IMR-90 (cell line): ENCODE measurements at regions not wholly inside any gene's neighbourhood (a gene's known extent, or its start where the extent isn't known, plus 50 kb on each side); places are given as distances from the start of the nearest gene placed in this dataset.

ENCODE experiments used
- ATAC-seq: fragments of 200-7000 bp; cut with Tn5 transposase; 2 replicates; pipeline ENCODE4 v1.9.1; 2020; ENCODE audit warnings: low read depth, mild to moderate bottlenecking, moderate library complexity
- BruUV-seq: library from RNA; stranded (reverse); fragments of 400-500 nt; replicated peaks from 2 replicates; lab custom pipeline; 2021; lab: Mats Ljungman, UMichigan
- CTCF ChIA-PET: fragments of 300-600 bp; formaldehyde crosslinking; extraction: SDS; loops from one replicate; lab custom pipeline; 2021; ENCODE audit warnings: antibody characterized with exemption; lab: Yijun Ruan, JAX
- POLR2A ChIA-PET: fragments of 300-600 bp; sonication (Branson Sonifier 250); formaldehyde crosslinking; loops from one replicate; lab custom pipeline; 2022; ENCODE audit warnings: antibody characterized with exemption; ENCODE audit not compliant: unreplicated experiment; lab: Charles Lee
- DNase-seq: peaks from one replicate; pipeline ENCODE4 v3.0.0; 2013
- H2AFZ ChIP-seq: replicated peaks from 2 replicates; pipeline ENCODE3; 2013; ENCODE audit warnings: low read length, mild to moderate bottlenecking; ENCODE audit not compliant: poor library complexity
- H2AK5ac ChIP-seq: 2 replicates; pipeline ENCODE4 v1.6.1; 2013; ENCODE audit warnings: low read depth, low read length, inconsistent platforms
- H2AK9ac ChIP-seq: replicated peaks from 2 replicates; pipeline ENCODE3; 2013; ENCODE audit warnings: mild to moderate bottlenecking, low read depth, low read length, moderate library complexity; ENCODE audit not compliant: poor library complexity
- H2BK120ac ChIP-seq: 2 replicates; pipeline ENCODE4 v1.6.1; 2013; ENCODE audit warnings: low read depth, low read length, inconsistent platforms
- H2BK15ac ChIP-seq: 3 replicates; pipeline ENCODE4 v1.6.1; 2013; ENCODE audit warnings: low read depth, low read length, inconsistent platforms
- H2BK20ac ChIP-seq: 2 replicates; pipeline ENCODE4 v1.6.1; 2013; ENCODE audit warnings: low read depth, mild to moderate bottlenecking, inconsistent platforms, low read length, moderate library complexity
- H2BK5ac ChIP-seq: 2 replicates; pipeline ENCODE4 v1.6.1; 2013; ENCODE audit warnings: mild to moderate bottlenecking, low read depth, low read length, inconsistent platforms; ENCODE audit not compliant: poor library complexity, severe bottlenecking
- H3K14ac ChIP-seq: replicated peaks from 2 replicates; pipeline ENCODE4 v1.6.1; 2013; ENCODE audit warnings: low read depth, low read length, inconsistent platforms
- H3K18ac ChIP-seq: 2 replicates; pipeline ENCODE4 v1.6.1; 2013; ENCODE audit warnings: low read depth, low read length, control low read depth
- H3K23ac ChIP-seq: 2 replicates; pipeline ENCODE4 v1.6.1; 2013; ENCODE audit warnings: low read depth, low read length, inconsistent platforms
- H3K27ac ChIP-seq: 2 replicates; pipeline ENCODE4 v1.5.1; 2013; ENCODE audit warnings: mild to moderate bottlenecking, control low read depth, low read length; ENCODE audit not compliant: insufficient read depth
- H3K27me3 ChIP-seq: 2 replicates; pipeline ENCODE4 v1.6.1; 2013; ENCODE audit warnings: low read length; ENCODE audit not compliant: control insufficient read depth, insufficient read depth
- H3K36me3 ChIP-seq: 2 replicates; pipeline ENCODE4 v1.6.1; 2013; ENCODE audit warnings: low read length, mixed read lengths; ENCODE audit not compliant: control insufficient read depth, insufficient read depth
- H3K4ac ChIP-seq: 2 replicates; pipeline ENCODE4 v1.6.1; 2013; ENCODE audit warnings: low read depth, low read length, inconsistent platforms
- H3K4me1 ChIP-seq: 2 replicates; pipeline ENCODE4 v1.6.1; 2013; ENCODE audit warnings: low read length, mixed read lengths; ENCODE audit not compliant: control insufficient read depth, insufficient read depth
- H3K4me2 ChIP-seq: 2 replicates; pipeline ENCODE4 v1.6.1; 2013; ENCODE audit warnings: low read depth, mild to moderate bottlenecking, control low read depth, low read length, moderate library complexity
- H3K4me3 ChIP-seq: 2 replicates; pipeline ENCODE4 v1.5.1; 2013; ENCODE audit warnings: low read depth, mild to moderate bottlenecking, control low read depth, low read length, moderate library complexity; ENCODE audit not compliant: insufficient read depth
- H3K56ac ChIP-seq: 2 replicates; pipeline ENCODE4 v1.6.1; 2013; ENCODE audit warnings: low read length, inconsistent platforms; ENCODE audit not compliant: insufficient read depth; ENCODE audit errors: extremely low read depth
- H3K79me1 ChIP-seq, 2 experiments: 2 replicates each; pipeline ENCODE4 v1.6.1; 2013; ENCODE audit warnings: low read length in 2 of 2, inconsistent platforms in 1 of 2, low read depth in 1 of 2
- H3K9ac ChIP-seq: 2 replicates; pipeline ENCODE4 v1.6.1; 2013; ENCODE audit warnings: low read depth, low read length, control low read depth
- H3K9me1 ChIP-seq: 2 replicates; pipeline ENCODE4 v1.6.1; 2013; ENCODE audit warnings: low read length, inconsistent platforms; ENCODE audit not compliant: insufficient read depth
- H3K9me3 ChIP-seq: 2 replicates; pipeline ENCODE4 v1.6.1; 2013; ENCODE audit warnings: low read length; ENCODE audit not compliant: control insufficient read depth, insufficient read depth
- H4K20me1 ChIP-seq: 2 replicates; pipeline ENCODE4 v1.6.1; 2013; ENCODE audit warnings: low read length, inconsistent platforms; ENCODE audit not compliant: insufficient read depth
- H4K5ac ChIP-seq: 2 replicates; pipeline ENCODE4 v1.6.1; 2013; ENCODE audit warnings: mild to moderate bottlenecking, low read depth, low read length, control low read depth
- H4K8ac ChIP-seq, 2 experiments: 2 replicates each; pipeline ENCODE4 v1.6.1; 2013; ENCODE audit warnings: low read depth in 2 of 2, low read length in 2 of 2, control low read depth in 1 of 2, inconsistent platforms in 1 of 2
- H4K91ac ChIP-seq: 2 replicates; pipeline ENCODE4 v1.6.1; 2013; ENCODE audit warnings: low read depth, low read length, inconsistent platforms; ENCODE audit not compliant: insufficient read depth
- BHLHE40 ChIP-seq: fragments of 150-350 bp; IDR thresholded peaks from 2 replicates; pipeline ENCODE4 v1.6.1; 2016; ENCODE audit warnings: mild to moderate bottlenecking, low read depth, low read length
- CEBPB ChIP-seq: IDR thresholded peaks from 2 replicates; pipeline ENCODE4 v1.6.1; 2012; ENCODE audit warnings: low read depth, low read length, improper control_type of control experiment
- CTCF ChIP-seq: conservative IDR thresholded peaks from 2 replicates; pipeline ENCODE4 v1.5.1; 2012; ENCODE audit warnings: mild to moderate bottlenecking, low read depth, low read length, improper control_type of control experiment
- ELK1 ChIP-seq: fragments of 150-350 bp; IDR thresholded peaks from 2 replicates; pipeline ENCODE4 v1.6.1; 2016; ENCODE audit warnings: low read depth, mild to moderate bottlenecking, low read length, moderate library complexity, borderline replicate concordance
- FOS ChIP-seq: fragments of 150-350 bp; IDR thresholded peaks from 2 replicates; pipeline ENCODE4 v1.6.1; 2016; ENCODE audit warnings: low read depth, low read length
- MAFK ChIP-seq: IDR thresholded peaks from 2 replicates; pipeline ENCODE4 v1.6.1; 2012; ENCODE audit warnings: low read depth, low read length, improper control_type of control experiment
- MXI1 ChIP-seq: IDR thresholded peaks from 2 replicates; pipeline ENCODE4 v1.6.1; 2012; ENCODE audit warnings: low read depth, mild to moderate bottlenecking, low read length, moderate library complexity, borderline replicate concordance
- NFE2L2 ChIP-seq: fragments of 150-350 bp; IDR thresholded peaks from 2 replicates; pipeline ENCODE4 v1.6.1; 2016; ENCODE audit warnings: low read depth, mild to moderate bottlenecking, low read length
- POLR2A ChIP-seq: IDR thresholded peaks from 2 replicates; pipeline ENCODE4 v1.6.1; 2012; ENCODE audit warnings: mild to moderate bottlenecking, low read depth, low read length
- RAD21 ChIP-seq: IDR thresholded peaks from 2 replicates; pipeline ENCODE4 v1.6.1; 2012; ENCODE audit warnings: low read length, improper control_type of control experiment
- RCOR1 ChIP-seq: IDR thresholded peaks from 2 replicates; pipeline ENCODE4 v1.6.1; 2012; ENCODE audit warnings: mild to moderate bottlenecking, low read length, improper control_type of control experiment; ENCODE audit not compliant: insufficient replicate concordance
- RFX5 ChIP-seq: IDR thresholded peaks from 2 replicates; pipeline ENCODE4 v1.8.0; 2012; ENCODE audit warnings: low read depth, mild to moderate bottlenecking, low read length, moderate library complexity
- SMC3 ChIP-seq: fragments of 150-350 bp; IDR thresholded peaks from 2 replicates; pipeline ENCODE4 v1.6.1; 2016; ENCODE audit warnings: low read depth, mild to moderate bottlenecking, antibody characterized with exemption, low read length, moderate library complexity
- WGBS, 2 experiments: methylation state at CpG; one replicate each; pipeline versions ENCODE4 v1.1.5 to v1.1.7; 2013; ENCODE audit warnings: missing lambda C conversion rate in 2 of 2; ENCODE audit not compliant: insufficient read length in 1 of 2; ENCODE audit errors: extremely low coverage in 2 of 2; 5-methylcytosine and 5-hydroxymethylcytosine counted together
- dilution Hi-C: fragments of 300-500 bp; cut with HindIII; formaldehyde crosslinking; loops from one replicate; pipeline ENCODE4 v1.14.3; 2018; ENCODE audit warnings: low sequenced_read_pairs; ENCODE audit not compliant: unreplicated experiment
- in situ Hi-C: fragments of 300-500 bp; cut with MboI; formaldehyde crosslinking; loops from 3 replicates; pipeline ENCODE4 v1.14.3; 2019; ENCODE audit warnings: low sequenced_read_pairs, inconsistent platforms, mixed read lengths
- intact Hi-C: fragments of 100-400 bp; cut with micrococcal nuclease; formaldehyde crosslinking; loops from 2 replicates; pipeline ENCODE4 v1.10.0; 2022

- CTCF ChIA-PET = interaction anchor here (1.2 to 2.0 kb wide), 2 partner anchors 10 to 222 kb away, joined by 5 read pairs; no protein-coding TSS in a partner anchor
- Histone ChIP-seq H4K8ac (peak overlapping the region; percentile 70 to 98), H3K4me2 (peak overlapping the region; percentile 42), H2BK15ac (peak overlapping the region; percentile 71; the same call in 2 of the 3 replicates), H2AK9ac (peak overlapping the region; percentile 98), H3K23ac (peak overlapping the region; percentile 94), H3K9me1 (peaks cover 33% of the 10 kb centered on the region), H2BK120ac (peak overlapping the region; percentile 98), H3K4me3 (0 out of 2 replicates have a peak overlapping the region, but pooled peaks have one; percentile 3), H2AFZ (peak overlapping the region; percentile 88), H3K27ac (peak overlapping the region; percentile 98), H3K9me3 (no peaks in the 10 kb centered on the region), H3K56ac (peak overlapping the region; percentile 83), H4K5ac (peak overlapping the region; percentile 87), H4K91ac (peak overlapping the region; percentile 98), H4K20me1 (no peaks in the 10 kb centered on the region; the same call in 1 of the 2 replicates), H3K14ac (peak overlapping the region; percentile 95), H3K18ac (peak overlapping the region; percentile 91), H3K36me3 (no peaks in the 10 kb centered on the region), H2BK5ac (peak overlapping the region; percentile 98), H3K27me3 (no peaks in the 10 kb centered on the region), H2AK5ac (peak overlapping the region; percentile 94), H3K4ac (peak overlapping the region; percentile 98), H2BK20ac (peak overlapping the region; percentile 96), H3K79me1 (peaks cover 5 to 21% of the 10 kb centered on the region in 2 experiments; a peak in 3 of 4 replicates), H3K9ac (peak overlapping the region; percentile 80), H3K4me1 (peaks cover 38% of the 10 kb centered on the region)
- dilution Hi-C loops (no loop called here), in situ Hi-C loops (no loop called here), intact Hi-C loops (loop anchor here (2.0 to 10.0 kb wide), 5 partner anchors 168 to 926 kb away; no protein-coding TSS in a partner anchor)
- peak; percentile 69 for ATAC-seq
- POLR2A ChIA-PET = interaction anchor here (0.7 to 1.4 kb wide), 2 partner anchors 14 to 32 kb away, joined by 3 read pairs; no protein-coding TSS in a partner anchor
- no TSS peak for BruUV-seq
- 0% methylated on average over 4 of the region's 49 CpGs; no CpG with 5 or more reads in 1 of the 2 experiments for WGBS, 2 experiments
- peak; percentile 95 for DNase-seq
- TF ChIP-seq ELK1 (no peak), RCOR1 (no peak), BHLHE40 (peak; percentile 80; the same call in 1 of the 2 replicates), CTCF (no peak), NFE2L2 (peak; percentile 46; the same call in 1 of the 2 replicates), SMC3 (peak; percentile 15; the same call in 1 of the 2 replicates), MAFK (no peak), RAD21 (no peak; the same call in 1 of the 2 replicates), MXI1 (peak; percentile 25; the same call in 1 of the 2 replicates), POLR2A (peak; percentile 69), CEBPB (no peak), FOS (peak; percentile 92), RFX5 (no peak)
Measured at GRCh38 chr10:78972947-78973900, 95.5 kb upstream of the ZMIZ1 start.
